DOHH2 (cell line): ENCODE measurements at regions not wholly inside any gene's neighbourhood (a gene's known extent, or its start where the extent isn't known, plus 50 kb on each side); places are given as distances from the start of the nearest gene placed in this dataset.

Experiments
- EZH2phosphoT487 ChIP-seq: fragments of 200-600 bp; sonication (generic); IDR thresholded peaks from 2 replicates; pipeline ENCODE4 v1.6.1; 2017; ENCODE audit warnings: borderline replicate concordance, mild to moderate bottlenecking, antibody characterized with exemption, low read length, moderate library complexity, mixed read lengths
- TF ChIP-seq, protein P1 (sequence below): fragments of 200-600 bp; sonication (generic); IDR thresholded peaks from one replicate; pipeline ENCODE4 v1.5.1; 2014; ENCODE audit warnings: antibody characterized with exemption, mild to moderate bottlenecking, low read depth, low read length; ENCODE audit not compliant: poor library complexity, severe bottlenecking

- TF ChIP-seq, protein P1, sequence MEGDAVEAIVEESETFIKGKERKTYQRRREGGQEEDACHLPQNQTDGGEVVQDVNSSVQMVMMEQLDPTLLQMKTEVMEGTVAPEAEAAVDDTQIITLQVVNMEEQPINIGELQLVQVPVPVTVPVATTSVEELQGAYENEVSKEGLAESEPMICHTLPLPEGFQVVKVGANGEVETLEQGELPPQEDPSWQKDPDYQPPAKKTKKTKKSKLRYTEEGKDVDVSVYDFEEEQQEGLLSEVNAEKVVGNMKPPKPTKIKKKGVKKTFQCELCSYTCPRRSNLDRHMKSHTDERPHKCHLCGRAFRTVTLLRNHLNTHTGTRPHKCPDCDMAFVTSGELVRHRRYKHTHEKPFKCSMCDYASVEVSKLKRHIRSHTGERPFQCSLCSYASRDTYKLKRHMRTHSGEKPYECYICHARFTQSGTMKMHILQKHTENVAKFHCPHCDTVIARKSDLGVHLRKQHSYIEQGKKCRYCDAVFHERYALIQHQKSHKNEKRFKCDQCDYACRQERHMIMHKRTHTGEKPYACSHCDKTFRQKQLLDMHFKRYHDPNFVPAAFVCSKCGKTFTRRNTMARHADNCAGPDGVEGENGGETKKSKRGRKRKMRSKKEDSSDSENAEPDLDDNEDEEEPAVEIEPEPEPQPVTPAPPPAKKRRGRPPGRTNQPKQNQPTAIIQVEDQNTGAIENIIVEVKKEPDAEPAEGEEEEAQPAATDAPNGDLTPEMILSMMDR = no peak
- TF ChIP-seq EZH2phosphoT487 = no peak
Measured at GRCh38 chr13:72144636-72145035, 277.6 kb upstream of the DACH1 start.
